IMR-90 (cell line): ENCODE measurements at regions not wholly inside any gene's neighbourhood (a gene's known extent, or its start where the extent isn't known, plus 50 kb on each side); places are given as distances from the start of the nearest gene placed in this dataset.

Experiments
- ATAC-seq: fragments of 200-7000 bp; cut with Tn5 transposase; 2 replicates; pipeline ENCODE4 v1.9.1; 2020; ENCODE audit warnings: low read depth, mild to moderate bottlenecking, moderate library complexity
- BruUV-seq: library from RNA; stranded (reverse); fragments of 400-500 nt; replicated peaks from 2 replicates; lab custom pipeline; 2021; lab: Mats Ljungman, UMichigan
- CTCF ChIA-PET: fragments of 300-600 bp; formaldehyde crosslinking; extraction: SDS; loops from one replicate; lab custom pipeline; 2021; ENCODE audit warnings: antibody characterized with exemption; lab: Yijun Ruan, JAX
- POLR2A ChIA-PET: fragments of 300-600 bp; sonication (Branson Sonifier 250); formaldehyde crosslinking; loops from one replicate; lab custom pipeline; 2022; ENCODE audit warnings: antibody characterized with exemption; ENCODE audit not compliant: unreplicated experiment; lab: Charles Lee
- DNase-seq: peaks from one replicate; pipeline ENCODE4 v3.0.0; 2013
- H2AFZ ChIP-seq: replicated peaks from 2 replicates; pipeline ENCODE3; 2013; ENCODE audit warnings: low read length, mild to moderate bottlenecking; ENCODE audit not compliant: poor library complexity
- H2AK5ac ChIP-seq: 2 replicates; pipeline ENCODE4 v1.6.1; 2013; ENCODE audit warnings: low read depth, low read length, inconsistent platforms
- H2AK9ac ChIP-seq: replicated peaks from 2 replicates; pipeline ENCODE3; 2013; ENCODE audit warnings: mild to moderate bottlenecking, low read depth, low read length, moderate library complexity; ENCODE audit not compliant: poor library complexity
- H2BK120ac ChIP-seq: 2 replicates; pipeline ENCODE4 v1.6.1; 2013; ENCODE audit warnings: low read depth, low read length, inconsistent platforms
- H2BK15ac ChIP-seq: 3 replicates; pipeline ENCODE4 v1.6.1; 2013; ENCODE audit warnings: low read depth, low read length, inconsistent platforms
- H2BK20ac ChIP-seq: 2 replicates; pipeline ENCODE4 v1.6.1; 2013; ENCODE audit warnings: low read depth, mild to moderate bottlenecking, inconsistent platforms, low read length, moderate library complexity
- H2BK5ac ChIP-seq: 2 replicates; pipeline ENCODE4 v1.6.1; 2013; ENCODE audit warnings: mild to moderate bottlenecking, low read depth, low read length, inconsistent platforms; ENCODE audit not compliant: poor library complexity, severe bottlenecking
- H3K14ac ChIP-seq: replicated peaks from 2 replicates; pipeline ENCODE4 v1.6.1; 2013; ENCODE audit warnings: low read depth, low read length, inconsistent platforms
- H3K18ac ChIP-seq: 2 replicates; pipeline ENCODE4 v1.6.1; 2013; ENCODE audit warnings: low read depth, low read length, control low read depth
- H3K23ac ChIP-seq: 2 replicates; pipeline ENCODE4 v1.6.1; 2013; ENCODE audit warnings: low read depth, low read length, inconsistent platforms
- H3K27ac ChIP-seq: 2 replicates; pipeline ENCODE4 v1.5.1; 2013; ENCODE audit warnings: mild to moderate bottlenecking, control low read depth, low read length; ENCODE audit not compliant: insufficient read depth
- H3K27me3 ChIP-seq: 2 replicates; pipeline ENCODE4 v1.6.1; 2013; ENCODE audit warnings: low read length; ENCODE audit not compliant: control insufficient read depth, insufficient read depth
- H3K36me3 ChIP-seq: 2 replicates; pipeline ENCODE4 v1.6.1; 2013; ENCODE audit warnings: low read length, mixed read lengths; ENCODE audit not compliant: control insufficient read depth, insufficient read depth
- H3K4ac ChIP-seq: 2 replicates; pipeline ENCODE4 v1.6.1; 2013; ENCODE audit warnings: low read depth, low read length, inconsistent platforms
- H3K4me1 ChIP-seq: 2 replicates; pipeline ENCODE4 v1.6.1; 2013; ENCODE audit warnings: low read length, mixed read lengths; ENCODE audit not compliant: control insufficient read depth, insufficient read depth
- H3K4me2 ChIP-seq: 2 replicates; pipeline ENCODE4 v1.6.1; 2013; ENCODE audit warnings: low read depth, mild to moderate bottlenecking, control low read depth, low read length, moderate library complexity
- H3K4me3 ChIP-seq: 2 replicates; pipeline ENCODE4 v1.5.1; 2013; ENCODE audit warnings: low read depth, mild to moderate bottlenecking, control low read depth, low read length, moderate library complexity; ENCODE audit not compliant: insufficient read depth
- H3K56ac ChIP-seq: 2 replicates; pipeline ENCODE4 v1.6.1; 2013; ENCODE audit warnings: low read length, inconsistent platforms; ENCODE audit not compliant: insufficient read depth; ENCODE audit errors: extremely low read depth
- H3K79me1 ChIP-seq, 2 experiments: 2 replicates each; pipeline ENCODE4 v1.6.1; 2013; ENCODE audit warnings: low read length in 2 of 2, inconsistent platforms in 1 of 2, low read depth in 1 of 2
- H3K9ac ChIP-seq: 2 replicates; pipeline ENCODE4 v1.6.1; 2013; ENCODE audit warnings: low read depth, low read length, control low read depth
- H3K9me1 ChIP-seq: 2 replicates; pipeline ENCODE4 v1.6.1; 2013; ENCODE audit warnings: low read length, inconsistent platforms; ENCODE audit not compliant: insufficient read depth
- H3K9me3 ChIP-seq: 2 replicates; pipeline ENCODE4 v1.6.1; 2013; ENCODE audit warnings: low read length; ENCODE audit not compliant: control insufficient read depth, insufficient read depth
- H4K20me1 ChIP-seq: 2 replicates; pipeline ENCODE4 v1.6.1; 2013; ENCODE audit warnings: low read length, inconsistent platforms; ENCODE audit not compliant: insufficient read depth
- H4K5ac ChIP-seq: 2 replicates; pipeline ENCODE4 v1.6.1; 2013; ENCODE audit warnings: mild to moderate bottlenecking, low read depth, low read length, control low read depth
- H4K8ac ChIP-seq, 2 experiments: 2 replicates each; pipeline ENCODE4 v1.6.1; 2013; ENCODE audit warnings: low read depth in 2 of 2, low read length in 2 of 2, control low read depth in 1 of 2, inconsistent platforms in 1 of 2
- H4K91ac ChIP-seq: 2 replicates; pipeline ENCODE4 v1.6.1; 2013; ENCODE audit warnings: low read depth, low read length, inconsistent platforms; ENCODE audit not compliant: insufficient read depth
- CEBPB ChIP-seq: IDR thresholded peaks from 2 replicates; pipeline ENCODE4 v1.6.1; 2012; ENCODE audit warnings: low read depth, low read length, improper control_type of control experiment
- CHD1 ChIP-seq: IDR thresholded peaks from 2 replicates; pipeline ENCODE4 v1.6.1; 2012; ENCODE audit warnings: low read depth, low read length, improper control_type of control experiment
- MAZ ChIP-seq: IDR thresholded peaks from 2 replicates; pipeline ENCODE4 v1.6.1; 2012; ENCODE audit warnings: low read depth, mild to moderate bottlenecking, low read length, improper control_type of control experiment, moderate library complexity, borderline replicate concordance
- MXI1 ChIP-seq: IDR thresholded peaks from 2 replicates; pipeline ENCODE4 v1.6.1; 2012; ENCODE audit warnings: low read depth, mild to moderate bottlenecking, low read length, moderate library complexity, borderline replicate concordance
- WGBS, 2 experiments: methylation state at CpG; one replicate each; pipeline versions ENCODE4 v1.1.5 to v1.1.7; 2013; ENCODE audit warnings: missing lambda C conversion rate in 2 of 2; ENCODE audit not compliant: insufficient read length in 1 of 2; ENCODE audit errors: extremely low coverage in 2 of 2; 5-methylcytosine and 5-hydroxymethylcytosine counted together
- dilution Hi-C: fragments of 300-500 bp; cut with HindIII; formaldehyde crosslinking; loops from one replicate; pipeline ENCODE4 v1.14.3; 2018; ENCODE audit warnings: low sequenced_read_pairs; ENCODE audit not compliant: unreplicated experiment
- in situ Hi-C: fragments of 300-500 bp; cut with MboI; formaldehyde crosslinking; loops from 3 replicates; pipeline ENCODE4 v1.14.3; 2019; ENCODE audit warnings: low sequenced_read_pairs, inconsistent platforms, mixed read lengths
- intact Hi-C: fragments of 100-400 bp; cut with micrococcal nuclease; formaldehyde crosslinking; loops from 2 replicates; pipeline ENCODE4 v1.10.0; 2022

GRCh38 chr18:6564950-6565814, 150.5 kb upstream of the L3MBTL4 start:
- Histone ChIP-seq H3K9me3 (no peaks in the 10 kb centered on the region), H3K27ac (no peak overlapping the region; the same call in 1 of the 2 replicates), H3K4me3 (no peak overlapping the region), H3K36me3 (no peaks in the 10 kb centered on the region), H3K4me1 (peaks cover 2% of the 10 kb centered on the region; the same call in 1 of the 2 replicates), H3K27me3 (no peaks in the 10 kb centered on the region; the same call in 1 of the 2 replicates), H3K4me2 (no peak overlapping the region; the same call in 1 of the 2 replicates), H3K56ac (no peak overlapping the region), H3K4ac (no peak overlapping the region), H2AFZ (no peak overlapping the region), H4K20me1 (no peaks in the 10 kb centered on the region), H2BK5ac (no peak overlapping the region), H3K9ac (no peak overlapping the region), H4K91ac (no peak overlapping the region), H2BK15ac (no peak overlapping the region), H2AK9ac (no peak overlapping the region), H3K23ac (no peak overlapping the region), H2BK20ac (no peak overlapping the region), H2BK120ac (no peak overlapping the region), H2AK5ac (no peak overlapping the region), H3K14ac (no peak overlapping the region), H3K9me1 (no peaks in the 10 kb centered on the region), H3K18ac (no peak overlapping the region; the same call in 1 of the 2 replicates), H4K5ac (no peak overlapping the region; the same call in 1 of the 2 replicates), H3K79me1 (no peaks in the 10 kb centered on the region), H4K8ac (no peak overlapping the region)
- in situ Hi-C loops, result no loop called here
- no peak for TF ChIP-seq MXI1
- no peak for TF ChIP-seq MAZ
- no peak for TF ChIP-seq CHD1
- 0 out of 2 replicates have a peak, but pooled peaks have one; percentile 1 for TF ChIP-seq CEBPB
- ATAC-seq, result no peak
- WGBS, 2 experiments, result no CpG with 5 or more reads among the region's 4 CpGs
- dilution Hi-C loops, result no loop called here
- CTCF ChIA-PET, result no interaction called here
- POLR2A ChIA-PET, result no interaction called here
- BruUV-seq, result no TSS peak
- intact Hi-C loops, result loop anchor here (5.0 kb wide), 3 partner anchors 62 to 322 kb away; no protein-coding TSS in a partner anchor
- no peak for DNase-seq
